Thyroid gland (tissue), 4 donors: ENCODE measurements at regions not wholly inside any gene's neighbourhood (a gene's known extent, or its start where the extent isn't known, plus 50 kb on each side); places are given as distances from the start of the nearest gene placed in this dataset.

Source experiments
- POLR2A ChIP-seq, 2 donors: fragments of 450-650 bp; IDR thresholded peaks; one replicate each; pipeline ENCODE4 v1.6.1; 2017; ENCODE audit warnings: antibody characterized with exemption in 2 of 2, mild to moderate bottlenecking in 2 of 2, moderate library complexity in 1 of 2
- TF ChIP-seq, protein P1 (sequence below), 6 experiments: fragments of 200-600 bp in 3 of 6; fragments of 450-650 bp in 3 of 6; sonication (generic) in 3 of 6; IDR thresholded peaks; one replicate each; pipeline ENCODE4 v1.5.1; 2016 to 2019; ENCODE audit warnings: antibody characterized with exemption in 6 of 6, mild to moderate bottlenecking in 2 of 6, inconsistent platforms in 1 of 6, moderate library complexity in 1 of 6

DNA sequence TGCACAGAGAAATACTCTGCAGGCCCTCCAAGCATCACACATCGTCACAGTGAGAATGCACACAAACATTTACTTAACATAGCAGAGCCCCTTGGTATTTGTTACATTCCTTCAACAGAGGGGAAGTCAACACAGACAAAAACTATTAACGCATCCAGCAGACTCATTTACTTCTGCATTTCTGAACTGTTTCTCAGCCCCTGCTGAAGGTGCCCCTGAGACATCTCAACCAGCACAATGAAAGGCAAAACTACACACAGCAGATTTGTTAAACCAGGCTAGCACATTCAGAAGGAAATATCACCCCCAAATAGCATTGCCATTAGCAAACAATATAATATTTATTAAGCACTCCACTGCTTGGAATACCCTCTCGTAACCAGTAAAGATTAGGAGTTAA lies 367.0 kb downstream of the RAB28 start:
- TF ChIP-seq, protein P1, sequence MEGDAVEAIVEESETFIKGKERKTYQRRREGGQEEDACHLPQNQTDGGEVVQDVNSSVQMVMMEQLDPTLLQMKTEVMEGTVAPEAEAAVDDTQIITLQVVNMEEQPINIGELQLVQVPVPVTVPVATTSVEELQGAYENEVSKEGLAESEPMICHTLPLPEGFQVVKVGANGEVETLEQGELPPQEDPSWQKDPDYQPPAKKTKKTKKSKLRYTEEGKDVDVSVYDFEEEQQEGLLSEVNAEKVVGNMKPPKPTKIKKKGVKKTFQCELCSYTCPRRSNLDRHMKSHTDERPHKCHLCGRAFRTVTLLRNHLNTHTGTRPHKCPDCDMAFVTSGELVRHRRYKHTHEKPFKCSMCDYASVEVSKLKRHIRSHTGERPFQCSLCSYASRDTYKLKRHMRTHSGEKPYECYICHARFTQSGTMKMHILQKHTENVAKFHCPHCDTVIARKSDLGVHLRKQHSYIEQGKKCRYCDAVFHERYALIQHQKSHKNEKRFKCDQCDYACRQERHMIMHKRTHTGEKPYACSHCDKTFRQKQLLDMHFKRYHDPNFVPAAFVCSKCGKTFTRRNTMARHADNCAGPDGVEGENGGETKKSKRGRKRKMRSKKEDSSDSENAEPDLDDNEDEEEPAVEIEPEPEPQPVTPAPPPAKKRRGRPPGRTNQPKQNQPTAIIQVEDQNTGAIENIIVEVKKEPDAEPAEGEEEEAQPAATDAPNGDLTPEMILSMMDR (IDR thresholded peaks at IDR 0.05) = no peak
- no peak for TF ChIP-seq POLR2A (IDR thresholded peaks at IDR 0.05)
